RKO (cell line): ENCODE measurements at regions not wholly inside any gene's neighbourhood (a gene's known extent, or its start where the extent isn't known, plus 50 kb on each side); places are given as distances from the start of the nearest gene placed in this dataset.

ENCODE experiments used
- DNase-seq: peaks from one replicate; pipeline ENCODE4 v3.0.0-alpha.2; 2016; ENCODE audit warnings: low spot score

- no peak for DNase-seq
Measured at GRCh38 chrX:109931677-109932076, 71.2 kb upstream of the TMEM164 start.

GRCh38 chrX:109934434-109934833 lies 68.5 kb upstream of the TMEM164 start:
- DNase-seq = no peak

GRCh38 chrX:109934935-109935334 lies 68.0 kb upstream of the TMEM164 start:
- no peak for DNase-seq

GRCh38 chrX:109936114-109936513 lies 66.8 kb upstream of the TMEM164 start:
- no peak for DNase-seq

GRCh38 chrX:109936598-109936997 lies 66.3 kb upstream of the TMEM164 start:
- DNase-seq = no peak

DNA sequence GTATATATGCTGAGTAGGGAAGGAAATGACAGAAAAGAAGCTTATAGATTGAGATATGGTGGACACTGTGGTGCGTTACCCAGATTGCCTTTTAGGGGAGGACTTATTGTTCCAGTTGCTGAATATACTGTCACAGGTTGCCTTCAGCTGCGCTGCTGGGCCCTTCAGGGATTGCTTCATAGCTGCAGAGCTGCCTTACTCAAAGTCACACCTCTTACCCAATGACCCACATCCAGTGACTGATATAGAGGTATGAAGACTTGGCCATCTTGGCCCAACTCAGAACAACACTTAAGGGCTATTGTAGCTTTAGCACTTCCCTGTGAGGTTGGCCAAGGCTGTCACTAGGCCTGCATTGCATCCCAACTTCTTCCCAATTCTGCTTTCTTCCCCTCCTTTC lies 63.4 kb upstream of the TMEM164 start:
- no peak for DNase-seq

GRCh38 chrX:109940411-109940810 lies 62.5 kb upstream of the TMEM164 start:
- DNase-seq = no peak

DNA sequence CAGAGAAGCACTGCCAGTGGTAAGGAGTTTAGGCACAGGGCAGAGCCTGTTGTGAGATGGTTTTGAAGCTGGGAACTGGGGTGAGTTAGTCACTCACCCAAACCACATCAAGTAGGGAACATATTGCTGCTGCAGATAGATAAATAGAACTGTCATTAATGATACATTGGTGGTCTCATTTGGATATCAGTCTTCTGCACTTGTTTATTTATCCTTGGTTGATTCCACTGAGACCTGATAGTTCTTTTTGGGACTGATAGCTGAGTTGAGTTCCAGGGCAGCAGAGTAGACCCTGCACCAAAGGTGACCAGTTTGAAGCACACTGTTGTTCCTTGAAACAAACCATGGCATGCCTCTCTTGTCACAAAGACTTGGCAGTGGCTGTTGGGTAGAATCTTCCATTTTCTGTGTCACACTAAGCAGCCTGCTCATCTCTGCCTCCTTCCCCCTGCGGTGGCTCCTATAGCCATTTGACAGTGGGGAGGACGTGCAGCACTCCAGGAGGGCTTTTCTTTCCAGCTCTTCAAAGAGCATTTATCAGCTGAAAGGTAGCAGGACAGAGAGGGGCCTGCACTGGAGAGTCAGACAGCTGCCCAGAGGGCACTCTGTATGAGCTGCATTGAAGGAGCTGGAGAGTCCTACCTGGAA lies 59.7 kb upstream of the TMEM164 start:
- no peak for DNase-seq

- no peak for DNase-seq
Measured at GRCh38 chrX:109943740-109944092, 59.2 kb upstream of the TMEM164 start.

GRCh38 chrX:109952050-109952449 lies 50.9 kb upstream of the TMEM164 start:
- DNase-seq = no peak

DNA sequence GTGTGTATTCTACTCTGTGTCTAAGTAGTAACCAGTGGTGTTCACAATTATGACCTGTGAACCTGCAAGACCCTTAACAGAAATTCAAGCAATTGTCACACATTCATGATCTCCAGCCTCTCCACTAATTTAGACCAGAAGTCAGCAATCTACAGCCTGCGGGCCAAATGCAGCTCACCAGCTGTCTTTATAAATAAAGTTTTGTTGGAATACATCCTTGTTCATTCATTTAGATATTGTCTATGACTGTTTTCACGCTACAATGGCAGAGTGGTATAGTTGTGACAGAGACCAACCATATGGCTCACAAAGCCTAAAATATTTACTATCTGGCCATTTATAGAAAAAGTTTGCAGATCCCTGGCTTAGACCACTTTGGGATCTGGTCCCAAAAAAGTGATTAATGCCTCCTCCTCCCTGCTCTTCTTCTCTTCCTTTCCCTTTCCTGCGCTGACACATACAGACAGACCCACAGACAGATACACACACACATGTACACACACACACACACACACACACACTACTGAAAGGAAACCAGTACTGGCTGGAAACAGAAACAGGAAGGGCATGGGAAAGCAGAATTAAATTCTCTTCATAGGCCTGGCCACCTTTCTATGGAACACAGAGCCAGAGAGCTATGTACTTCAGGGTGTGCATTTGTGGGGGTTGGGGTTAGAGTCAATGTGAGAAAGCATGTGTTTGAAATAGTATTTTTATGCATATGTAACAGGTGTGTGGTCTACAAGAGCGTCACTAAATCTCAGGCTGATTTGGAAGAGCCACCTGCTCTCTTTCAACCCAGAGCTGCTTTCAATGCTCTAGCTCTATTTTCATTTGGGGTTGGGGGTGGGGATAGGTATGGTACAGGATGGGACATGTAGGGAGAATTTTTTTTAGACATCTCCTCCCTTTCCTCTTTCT lies 49.7 kb upstream of the TMEM164 start:
- no peak for DNase-seq
